ENCODE measurements at regions not wholly inside any gene's neighbourhood (a gene's known extent, or its start where the extent isn't known, plus 50 kb on each side); places are given as distances from the start of the nearest gene placed in this dataset.

DNA sequence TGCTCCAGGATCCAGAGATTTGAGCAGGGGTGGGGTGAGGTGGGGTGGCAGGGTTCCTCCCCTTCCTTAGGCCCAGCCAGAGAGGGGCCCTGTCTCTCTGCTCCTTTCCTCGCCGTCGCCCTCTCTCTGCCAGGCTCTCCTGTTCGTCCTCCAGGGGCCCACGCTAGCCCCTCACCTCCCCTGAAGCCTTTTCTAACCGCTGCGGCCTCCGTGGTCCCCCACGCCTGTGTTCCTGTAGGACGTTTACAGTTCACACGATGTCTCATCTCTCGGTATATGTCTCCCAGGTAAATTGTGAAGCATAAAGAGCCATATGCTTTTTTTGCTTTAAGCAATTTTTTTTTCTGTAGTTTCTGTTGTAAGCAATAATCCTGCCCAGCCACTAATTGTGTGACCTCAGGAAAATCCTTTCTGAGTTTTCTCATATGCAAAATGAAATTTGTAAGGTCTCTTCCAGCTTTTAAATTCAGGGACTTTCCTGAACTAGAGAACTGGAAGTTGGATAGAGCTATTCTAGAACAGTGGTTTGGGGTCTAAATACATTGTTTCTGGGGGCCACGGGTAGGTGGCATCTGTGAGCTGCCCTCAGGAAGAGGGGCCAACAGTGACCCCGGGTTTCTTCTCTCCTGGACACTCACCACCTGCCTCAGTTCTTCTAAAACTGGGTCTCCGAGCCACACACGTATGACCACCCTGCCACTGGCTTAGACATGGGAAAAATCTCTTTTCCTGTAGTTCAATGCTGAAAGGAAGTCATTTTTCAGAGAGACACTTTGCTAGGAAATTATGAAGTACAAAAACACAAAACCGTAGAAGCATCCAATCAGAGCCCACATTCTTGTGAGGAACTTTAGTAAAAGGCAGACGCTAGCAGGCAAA, 50.2 kb upstream of the ZNF366 start:
- peak overlapping the region; percentile 71; the same call in 1 of the 2 replicates for H3K14ac ChIP-seq (ENCODE audit: insufficient read depth, low read length)
- Mint-ChIP-seq H3K27me3 (ENCODE audit: low read depth) (no peaks in the 10 kb centered on the region; the same call in 1 of the 2 replicates), H3K36me3 (ENCODE audit: insufficient read depth in 1 of 3, low read depth in 3 of 3) (no peaks in the 10 kb centered on the region), H3K27ac (peak overlapping the region in 1 of 3 experiments; percentile 41; a peak in 1 of 7 replicates), H3K4me3 (peak overlapping the region; percentile 62 to 68; a peak in 4 of 5 replicates), H3K9me3 (no peaks in the 10 kb centered on the region), H3K4me1 (peaks cover 54 to 59% of the 10 kb centered on the region in 2 experiments)
- no peak overlapping the region for H2BK15ac ChIP-seq (ENCODE audit: low read depth, low read length)
- no peak overlapping the region for H3K9ac ChIP-seq (ENCODE audit: extremely low read depth, insufficient read length, low read length)
- TF ChIP-seq, protein P1, sequence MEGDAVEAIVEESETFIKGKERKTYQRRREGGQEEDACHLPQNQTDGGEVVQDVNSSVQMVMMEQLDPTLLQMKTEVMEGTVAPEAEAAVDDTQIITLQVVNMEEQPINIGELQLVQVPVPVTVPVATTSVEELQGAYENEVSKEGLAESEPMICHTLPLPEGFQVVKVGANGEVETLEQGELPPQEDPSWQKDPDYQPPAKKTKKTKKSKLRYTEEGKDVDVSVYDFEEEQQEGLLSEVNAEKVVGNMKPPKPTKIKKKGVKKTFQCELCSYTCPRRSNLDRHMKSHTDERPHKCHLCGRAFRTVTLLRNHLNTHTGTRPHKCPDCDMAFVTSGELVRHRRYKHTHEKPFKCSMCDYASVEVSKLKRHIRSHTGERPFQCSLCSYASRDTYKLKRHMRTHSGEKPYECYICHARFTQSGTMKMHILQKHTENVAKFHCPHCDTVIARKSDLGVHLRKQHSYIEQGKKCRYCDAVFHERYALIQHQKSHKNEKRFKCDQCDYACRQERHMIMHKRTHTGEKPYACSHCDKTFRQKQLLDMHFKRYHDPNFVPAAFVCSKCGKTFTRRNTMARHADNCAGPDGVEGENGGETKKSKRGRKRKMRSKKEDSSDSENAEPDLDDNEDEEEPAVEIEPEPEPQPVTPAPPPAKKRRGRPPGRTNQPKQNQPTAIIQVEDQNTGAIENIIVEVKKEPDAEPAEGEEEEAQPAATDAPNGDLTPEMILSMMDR (conservative IDR thresholded peaks at IDR 0.05): 0 out of 3 replicates have a peak, but pooled peaks have one; percentile 20
- no peak overlapping the region for H2BK5ac ChIP-seq (ENCODE audit: insufficient read length, low read length)
- no peak overlapping the region for H3K4ac ChIP-seq (ENCODE audit: low read depth, low read length)
- no peak overlapping the region for H4K91ac ChIP-seq (ENCODE audit: insufficient read length, low read depth, low read length)
- H4K8ac ChIP-seq (replicated peaks; ENCODE audit: insufficient read length, low read depth, low read length): no peak overlapping the region
- WGBS (ENCODE audit: extremely low coverage, insufficient read length, low lambda C conversion rate): no CpG with 5 or more reads among the region's 18 CpGs
- H2BK120ac ChIP-seq (ENCODE audit: low read depth, low read length, poor library complexity, severe bottlenecking): no peak overlapping the region
- no peak overlapping the region for H3K27ac ChIP-seq (ENCODE audit: insufficient read length, low read depth, low read length)
- no peak for DNase-seq
- no peaks in the 10 kb centered on the region for H3K79me2 ChIP-seq (ENCODE audit: insufficient read depth, low read length)
- no peaks in the 10 kb centered on the region for H4K20me1 ChIP-seq (ENCODE audit: control insufficient read depth, insufficient read depth, insufficient read length)
- H3T11ph ChIP-seq (ENCODE audit: low read length): no peak overlapping the region
- H3K18ac ChIP-seq (ENCODE audit: insufficient read length, low read depth, low read length): peak overlapping the region; percentile 65
- H2BK20ac ChIP-seq (ENCODE audit: low read depth, low read length, poor library complexity, severe bottlenecking): no peak overlapping the region
- H3K23ac ChIP-seq (ENCODE audit: insufficient read length, low read depth, low read length): no peak overlapping the region
- no peak overlapping the region for H2BK12ac ChIP-seq (ENCODE audit: insufficient read length, low read depth, low read length)
- no peaks in the 10 kb centered on the region for H3K9me3 ChIP-seq (ENCODE audit: control insufficient read depth, low read depth, low read length)
- no peak overlapping the region for H2AFZ ChIP-seq (ENCODE audit: low read length)
- H4K5ac ChIP-seq (ENCODE audit: insufficient read length, low read depth, low read length): no peak overlapping the region
- H3K27me3 ChIP-seq (ENCODE audit: insufficient read depth, low read length): no peaks in the 10 kb centered on the region
- H3K4me2 ChIP-seq (ENCODE audit: insufficient read depth, insufficient read length, low read length): peak overlapping the region; percentile 26
- no peak overlapping the region for H2AK5ac ChIP-seq (ENCODE audit: insufficient read length, low read length)
- H3K56ac ChIP-seq (ENCODE audit: insufficient read length, low read depth, low read length): no peak overlapping the region
- peaks cover 16% of the 10 kb centered on the region for H3K4me1 ChIP-seq (ENCODE audit: insufficient read depth, low read length)
- H3K79me1 ChIP-seq (ENCODE audit: insufficient read depth, low read depth, low read length, poor library complexity, severe bottlenecking): no peaks in the 10 kb centered on the region
- H3K23me2 ChIP-seq (ENCODE audit: insufficient read length, low read depth, low read length, poor library complexity, severe bottlenecking): peaks cover 5% of the 10 kb centered on the region

Data from H9 (cell line).